H9 (cell line): ENCODE measurements at regions not wholly inside any gene's neighbourhood (a gene's known extent, or its start where the extent isn't known, plus 50 kb on each side); places are given as distances from the start of the nearest gene placed in this dataset.

ENCODE experiments used
- DNase-seq: peaks from one replicate; pipeline ENCODE4 v3.0.0-alpha.2; 2017
- H2AFZ ChIP-seq: one replicate; pipeline ENCODE4 v1.6.1; 2013; ENCODE audit warnings: mild to moderate bottlenecking, low read length, control low read depth, moderate library complexity
- H2AK5ac ChIP-seq: 2 replicates; pipeline ENCODE4 v1.6.1; 2013; ENCODE audit warnings: low read length, control low read depth, mixed read lengths; ENCODE audit not compliant: insufficient read length
- H2BK120ac ChIP-seq: one replicate; pipeline ENCODE4 v1.6.1; 2013; ENCODE audit warnings: low read depth, mild to moderate bottlenecking, low read length, control low read depth, inconsistent platforms; ENCODE audit not compliant: poor library complexity, severe bottlenecking
- H2BK12ac ChIP-seq: 2 replicates; pipeline ENCODE4 v1.6.1; 2013; ENCODE audit warnings: low read length, control low read depth, mixed read lengths, low read depth; ENCODE audit not compliant: insufficient read length
- H2BK15ac ChIP-seq: 2 replicates; pipeline ENCODE4 v1.6.1; 2013; ENCODE audit warnings: low read depth, low read length, control low read depth
- H2BK20ac ChIP-seq: one replicate; pipeline ENCODE4 v1.6.1; 2013; ENCODE audit warnings: low read depth, mild to moderate bottlenecking, low read length, control low read depth, inconsistent platforms; ENCODE audit not compliant: poor library complexity, severe bottlenecking
- H2BK5ac ChIP-seq: 2 replicates; pipeline ENCODE4 v1.6.1; 2013; ENCODE audit warnings: low read length, control low read depth, mixed read lengths; ENCODE audit not compliant: insufficient read length
- H3K14ac ChIP-seq: 2 replicates; pipeline ENCODE4 v1.6.1; 2013; ENCODE audit warnings: low read length, control low read depth; ENCODE audit not compliant: insufficient read depth
- H3K18ac ChIP-seq: 2 replicates; pipeline ENCODE4 v1.6.1; 2013; ENCODE audit warnings: low read depth, mild to moderate bottlenecking, mixed read lengths, low read length, control low read depth; ENCODE audit not compliant: insufficient read length
- H3K23ac ChIP-seq: 2 replicates; pipeline ENCODE4 v1.6.1; 2013; ENCODE audit warnings: low read length, control low read depth, mixed read lengths, low read depth; ENCODE audit not compliant: insufficient read length
- H3K23me2 ChIP-seq: 2 replicates; pipeline ENCODE4 v1.6.1; 2013; ENCODE audit warnings: low read depth, mild to moderate bottlenecking, mixed read lengths, low read length, control low read depth; ENCODE audit not compliant: insufficient read length, poor library complexity, severe bottlenecking
- H3K27ac ChIP-seq: 2 replicates; pipeline ENCODE4 v1.5.1; 2013; ENCODE audit warnings: low read length, control low read depth, mixed read lengths, low read depth; ENCODE audit not compliant: insufficient read length
- H3K27me3 ChIP-seq: 2 replicates; pipeline ENCODE4 v1.6.1; 2013; ENCODE audit warnings: low read length, control low read depth, inconsistent platforms; ENCODE audit not compliant: insufficient read depth
- H3K4ac ChIP-seq: 2 replicates; pipeline ENCODE4 v1.6.1; 2013; ENCODE audit warnings: low read depth, mild to moderate bottlenecking, control low read depth, inconsistent platforms, low read length, moderate library complexity
- H3K4me1 ChIP-seq: 2 replicates; pipeline ENCODE4 v1.6.1; 2013; ENCODE audit warnings: low read length, control low read depth, inconsistent platforms; ENCODE audit not compliant: insufficient read depth
- H3K4me2 ChIP-seq: 2 replicates; pipeline ENCODE4 v1.6.1; 2013; ENCODE audit warnings: low read length, control low read depth, mixed read lengths; ENCODE audit not compliant: insufficient read length, insufficient read depth
- H3K56ac ChIP-seq: 2 replicates; pipeline ENCODE4 v1.6.1; 2013; ENCODE audit warnings: low read depth, mild to moderate bottlenecking, mixed read lengths, low read length, control low read depth; ENCODE audit not compliant: insufficient read length
- H3K79me1 ChIP-seq: 2 replicates; pipeline ENCODE4 v1.6.1; 2013; ENCODE audit warnings: low read depth, mild to moderate bottlenecking, moderate library complexity, low read length, control low read depth, inconsistent platforms; ENCODE audit not compliant: insufficient read depth, poor library complexity, severe bottlenecking
- H3K79me2 ChIP-seq: 2 replicates; pipeline ENCODE4 v1.6.1; 2013; ENCODE audit warnings: low read length, control low read depth, inconsistent platforms; ENCODE audit not compliant: insufficient read depth
- H3K9ac ChIP-seq: 2 replicates; pipeline ENCODE4 v1.6.1; 2013; ENCODE audit warnings: low read length, control low read depth, mixed read lengths; ENCODE audit not compliant: insufficient read length; ENCODE audit errors: extremely low read depth
- H3K9me3 ChIP-seq: one replicate; pipeline ENCODE4 v1.6.1; 2013; ENCODE audit warnings: low read depth, low read length, inconsistent platforms; ENCODE audit not compliant: control insufficient read depth
- H3T11ph ChIP-seq: one replicate; pipeline ENCODE4 v1.6.1; 2013; ENCODE audit warnings: mild to moderate bottlenecking, low read length, control low read depth, inconsistent platforms
- H4K20me1 ChIP-seq: one replicate; pipeline ENCODE4 v1.6.1; 2013; ENCODE audit not compliant: control insufficient read depth, insufficient read length, insufficient read depth
- H4K5ac ChIP-seq: 2 replicates; pipeline ENCODE4 v1.6.1; 2013; ENCODE audit warnings: low read depth, mild to moderate bottlenecking, mixed read lengths, low read length, control low read depth; ENCODE audit not compliant: insufficient read length
- H4K8ac ChIP-seq: replicated peaks from 2 replicates; pipeline ENCODE4 v1.6.1; 2013; ENCODE audit warnings: low read length, control low read depth, mixed read lengths, low read depth; ENCODE audit not compliant: insufficient read length
- H4K91ac ChIP-seq: 2 replicates; pipeline ENCODE4 v1.6.1; 2013; ENCODE audit warnings: low read depth, mild to moderate bottlenecking, moderate library complexity, mixed read lengths, low read length, control low read depth; ENCODE audit not compliant: insufficient read length
- H3K27ac Mint-ChIP-seq, 3 experiments: 2 replicates in 2 of 3; 3 replicates in 1 of 3; pipeline ENCODE4 v1.8.0; 2020 to 2021; ENCODE audit warnings: mixed read lengths in 3 of 3, mild to moderate bottlenecking in 1 of 3, moderate library complexity in 1 of 3
- H3K27me3 Mint-ChIP-seq: 2 replicates; pipeline ENCODE4 v1.8.0; 2021; ENCODE audit warnings: low read depth, mild to moderate bottlenecking, moderate library complexity, mixed read lengths
- H3K36me3 Mint-ChIP-seq, 3 experiments: 2 replicates in 2 of 3; 3 replicates in 1 of 3; pipeline ENCODE4 v1.8.0; 2020 to 2021; ENCODE audit warnings: low read depth in 3 of 3, mixed read lengths in 3 of 3; ENCODE audit not compliant: insufficient read depth in 1 of 3
- H3K4me1 Mint-ChIP-seq, 2 experiments: 2 replicates each; pipeline ENCODE4 v1.8.0; 2020; ENCODE audit warnings: mixed read lengths in 2 of 2
- H3K4me3 Mint-ChIP-seq, 2 experiments: 2 replicates in 1 of 2; 3 replicates in 1 of 2; pipeline ENCODE4 v1.8.0; 2020 to 2021; ENCODE audit warnings: mild to moderate bottlenecking in 2 of 2, mixed read lengths in 2 of 2, moderate library complexity in 1 of 2
- H3K9me3 Mint-ChIP-seq, 2 experiments: 2 replicates in 1 of 2; 3 replicates in 1 of 2; pipeline ENCODE4 v1.8.0; 2020; ENCODE audit warnings: mild to moderate bottlenecking in 2 of 2, mixed read lengths in 2 of 2, moderate library complexity in 1 of 2
- WGBS: extraction: QIAGEN DNeasy Blood & Tissue Kit; methylation state at CpG from one replicate; pipeline ENCODE4 v1.1.7; 2013; ENCODE audit warnings: missing lambda C conversion rate, low lambda C conversion rate, mixed read lengths; ENCODE audit not compliant: insufficient read length; ENCODE audit errors: extremely low coverage; 5-methylcytosine and 5-hydroxymethylcytosine counted together
- TF ChIP-seq, protein P1 (sequence below): fragments of 200-600 bp; sonication (generic); conservative IDR thresholded peaks from 3 replicates; pipeline ENCODE4 v1.8.0; 2021; ENCODE audit warnings: antibody characterized with exemption, mild to moderate bottlenecking

GRCh38 chr2:183259921-183260320, 135.7 kb downstream of the NUP35 start:
- Mint-ChIP-seq H3K4me3 (no peak overlapping the region), H3K36me3 (peaks cover 0 to 4% (median 3%) of the 10 kb centered on the region in 3 experiments; a peak in 3 of 7 replicates), H3K4me1 (peaks cover 9 to 11% of the 10 kb centered on the region in 2 experiments; a peak in 3 of 4 replicates), H3K27me3 (no peaks in the 10 kb centered on the region), H3K9me3 (no peaks in the 10 kb centered on the region; a peak in 2 of 5 replicates), H3K27ac (no peak overlapping the region)
- DNase-seq: no peak
- Histone ChIP-seq H3K9ac (no peak overlapping the region), H2AFZ (no peak overlapping the region), H2BK12ac (no peak overlapping the region), H3K79me2 (no peaks in the 10 kb centered on the region), H3T11ph (no peak overlapping the region), H3K4ac (no peak overlapping the region), H3K4me2 (no peak overlapping the region), H3K14ac (no peak overlapping the region), H3K23ac (no peak overlapping the region), H2BK120ac (no peak overlapping the region), H2BK15ac (no peak overlapping the region), H2BK20ac (no peak overlapping the region), H2AK5ac (no peak overlapping the region), H4K91ac (no peak overlapping the region), H3K23me2 (no peaks in the 10 kb centered on the region), H4K8ac (no peak overlapping the region), H3K18ac (no peak overlapping the region), H3K4me1 (peaks cover 5% of the 10 kb centered on the region), H3K79me1 (no peaks in the 10 kb centered on the region), H3K56ac (no peak overlapping the region), H2BK5ac (no peak overlapping the region), H4K5ac (no peak overlapping the region), H3K9me3 (no peaks in the 10 kb centered on the region), H4K20me1 (no peaks in the 10 kb centered on the region), H3K27me3 (no peaks in the 10 kb centered on the region), H3K27ac (no peak overlapping the region)
- no CpG with 5 or more reads among the region's 1 CpG for WGBS
- TF ChIP-seq, protein P1, sequence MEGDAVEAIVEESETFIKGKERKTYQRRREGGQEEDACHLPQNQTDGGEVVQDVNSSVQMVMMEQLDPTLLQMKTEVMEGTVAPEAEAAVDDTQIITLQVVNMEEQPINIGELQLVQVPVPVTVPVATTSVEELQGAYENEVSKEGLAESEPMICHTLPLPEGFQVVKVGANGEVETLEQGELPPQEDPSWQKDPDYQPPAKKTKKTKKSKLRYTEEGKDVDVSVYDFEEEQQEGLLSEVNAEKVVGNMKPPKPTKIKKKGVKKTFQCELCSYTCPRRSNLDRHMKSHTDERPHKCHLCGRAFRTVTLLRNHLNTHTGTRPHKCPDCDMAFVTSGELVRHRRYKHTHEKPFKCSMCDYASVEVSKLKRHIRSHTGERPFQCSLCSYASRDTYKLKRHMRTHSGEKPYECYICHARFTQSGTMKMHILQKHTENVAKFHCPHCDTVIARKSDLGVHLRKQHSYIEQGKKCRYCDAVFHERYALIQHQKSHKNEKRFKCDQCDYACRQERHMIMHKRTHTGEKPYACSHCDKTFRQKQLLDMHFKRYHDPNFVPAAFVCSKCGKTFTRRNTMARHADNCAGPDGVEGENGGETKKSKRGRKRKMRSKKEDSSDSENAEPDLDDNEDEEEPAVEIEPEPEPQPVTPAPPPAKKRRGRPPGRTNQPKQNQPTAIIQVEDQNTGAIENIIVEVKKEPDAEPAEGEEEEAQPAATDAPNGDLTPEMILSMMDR: no peak
